PC-9 (cell line): ENCODE measurements at regions not wholly inside any gene's neighbourhood (a gene's known extent, or its start where the extent isn't known, plus 50 kb on each side); places are given as distances from the start of the nearest gene placed in this dataset.

Experiments used
- BruUV-seq: library from RNA; stranded (reverse); fragments of 400-500 nt; replicated peaks from 2 replicates; lab custom pipeline; 2021; lab: Mats Ljungman, UMichigan
- CTCF ChIA-PET: fragments of 300-600 bp; sonication (Branson Sonifier 250); formaldehyde crosslinking; loops from one replicate; lab custom pipeline; 2022; ENCODE audit warnings: antibody characterized with exemption; lab: Charles Lee
- POLR2A ChIA-PET: fragments of 300-600 bp; sonication (Branson Sonifier 250); formaldehyde crosslinking; loops from one replicate; lab custom pipeline; 2022; ENCODE audit warnings: antibody characterized with exemption; ENCODE audit not compliant: unreplicated experiment; lab: Charles Lee
- DNase-seq, 2 experiments: peaks; one replicate each; pipeline versions ENCODE4 v3.0.0 to v3.0.0-alpha.2; 2015 to 2022; ENCODE audit warnings: mixed read lengths in 1 of 2
- H2AFZ ChIP-seq: fragments of 200-600 bp; sonication (generic); 2 replicates; pipeline ENCODE4 v1.8.1; 2017; ENCODE audit warnings: antibody characterized with exemption
- H3F3A ChIP-seq: fragments of 200-600 bp; sonication (generic); 2 replicates; pipeline ENCODE4 v1.8.1; 2017; ENCODE audit warnings: antibody characterized with exemption, mild to moderate bottlenecking, low read depth; ENCODE audit not compliant: insufficient read depth
- H3K27ac ChIP-seq: fragments of 200-600 bp; sonication (generic); 2 replicates; pipeline ENCODE4 v1.6.1; 2016; ENCODE audit warnings: mixed run types
- H3K27me3 ChIP-seq: fragments of 200-600 bp; sonication (generic); 2 replicates; pipeline ENCODE4 v1.6.1; 2016; ENCODE audit warnings: low read depth, mixed run types; ENCODE audit not compliant: insufficient read depth
- H3K36me3 ChIP-seq: fragments of 200-600 bp; sonication (generic); 2 replicates; pipeline ENCODE4 v1.6.1; 2016; ENCODE audit warnings: low read depth, mixed run types
- H3K4me1 ChIP-seq: fragments of 200-600 bp; sonication (generic); replicated peaks from 2 replicates; pipeline ENCODE4 v1.6.1; 2016; ENCODE audit warnings: mixed run types; ENCODE audit not compliant: insufficient read depth
- H3K4me2 ChIP-seq: fragments of 200-600 bp; sonication (generic); 2 replicates; pipeline ENCODE4 v1.6.1; 2017; ENCODE audit warnings: mixed run types
- H3K4me3 ChIP-seq: fragments of 200-600 bp; sonication (generic); 2 replicates; pipeline ENCODE4 v1.6.1; 2016; ENCODE audit warnings: mixed run types
- H3K79me2 ChIP-seq: fragments of 200-600 bp; sonication (generic); 2 replicates; pipeline ENCODE4 v1.6.1; 2017; ENCODE audit warnings: low read depth, mixed run types
- H3K9me2 ChIP-seq: fragments of 200-600 bp; sonication (generic); 2 replicates; pipeline ENCODE4 v1.8.1; 2017; ENCODE audit warnings: mild to moderate bottlenecking; ENCODE audit not compliant: insufficient read depth
- H3K9me3 ChIP-seq: fragments of 200-600 bp; sonication (generic); 2 replicates; pipeline ENCODE4 v1.8.1; 2016; ENCODE audit warnings: low read depth; ENCODE audit not compliant: insufficient read depth
- H4K20me1 ChIP-seq: fragments of 200-600 bp; sonication (generic); 2 replicates; pipeline ENCODE4 v1.8.1; 2017; ENCODE audit not compliant: insufficient read depth
- CTCF ChIP-seq: fragments of 200-600 bp; sonication (generic); conservative IDR thresholded peaks from 2 replicates; pipeline ENCODE4 v1.6.1; 2017; ENCODE audit warnings: mixed run types, antibody characterized with exemption, mild to moderate bottlenecking, moderate library complexity
- EZH2 ChIP-seq: fragments of 200-600 bp; sonication (generic); IDR thresholded peaks from 2 replicates; pipeline ENCODE4 v1.8.0; 2017; ENCODE audit warnings: antibody characterized with exemption, low read depth
- intact Hi-C: fragments of 100-400 bp; cut with micrococcal nuclease; formaldehyde crosslinking; loops from one replicate; pipeline ENCODE4 v1.10.0; 2022; ENCODE audit not compliant: unreplicated experiment

GRCh38 chr7:54678763-54679489 lies 80.1 kb downstream of the SEC61G start:
- Histone ChIP-seq H4K20me1 (no peaks in the 10 kb centered on the region), H3K9me3 (no peaks in the 10 kb centered on the region), H3K36me3 (no peaks in the 10 kb centered on the region), H3K9me2 (no peaks in the 10 kb centered on the region), H2AFZ (no peak overlapping the region), H3K79me2 (no peaks in the 10 kb centered on the region), H3K27ac (no peak overlapping the region), H3K4me2 (no peak overlapping the region), H3K4me1 (no peaks in the 10 kb centered on the region), H3K4me3 (no peak overlapping the region), H3F3A (no peaks in the 10 kb centered on the region), H3K27me3 (peaks cover 92% of the 10 kb centered on the region)
- intact Hi-C loops: no loop called here
- POLR2A ChIA-PET: no interaction called here
- TF ChIP-seq CTCF: peak; percentile 43; the same call in 1 of the 2 replicates
- TF ChIP-seq EZH2: no peak
- BruUV-seq: no TSS peak
- DNase-seq: no peak
- CTCF ChIA-PET: no interaction called here

- DNase-seq: no peak
- H2AFZ ChIP-seq: no peak overlapping the region
- no peaks in the 10 kb centered on the region for H3K9me3 ChIP-seq
- no peaks in the 10 kb centered on the region for H3F3A ChIP-seq
- POLR2A ChIA-PET: interaction anchor here (0.6 kb wide), 1 partner anchor 12 kb away, joined by 3 read pairs; no protein-coding TSS in a partner anchor
- intact Hi-C loops: no loop called here
- H3K4me3 ChIP-seq: no peak overlapping the region
- H4K20me1 ChIP-seq: no peaks in the 10 kb centered on the region
- H3K27ac ChIP-seq: no peak overlapping the region
- H3K4me2 ChIP-seq: no peak overlapping the region
- CTCF ChIA-PET: no interaction called here
- H3K79me2 ChIP-seq: no peaks in the 10 kb centered on the region
- TF ChIP-seq EZH2: no peak
- TF ChIP-seq CTCF: no peak
- BruUV-seq: no TSS peak
- no peaks in the 10 kb centered on the region for H3K36me3 ChIP-seq
- peaks cover 94% of the 10 kb centered on the region for H3K27me3 ChIP-seq
- no peaks in the 10 kb centered on the region for H3K9me2 ChIP-seq
- H3K4me1 ChIP-seq: no peaks in the 10 kb centered on the region
Observed at GRCh38 chr7:54674891-54675290, 84.1 kb downstream of the SEC61G start.

GRCh38 chr7:54672519-54672918 lies 86.5 kb downstream of the SEC61G start:
- Histone ChIP-seq H4K20me1 (no peaks in the 10 kb centered on the region), H3K27me3 (peaks cover 82% of the 10 kb centered on the region), H3K4me3 (no peak overlapping the region), H3K9me3 (no peaks in the 10 kb centered on the region), H3K36me3 (no peaks in the 10 kb centered on the region), H2AFZ (no peak overlapping the region), H3K4me1 (no peaks in the 10 kb centered on the region), H3F3A (no peaks in the 10 kb centered on the region), H3K79me2 (no peaks in the 10 kb centered on the region), H3K9me2 (no peaks in the 10 kb centered on the region), H3K4me2 (no peak overlapping the region), H3K27ac (no peak overlapping the region)
- TF ChIP-seq CTCF (no peak), EZH2 (no peak)
- CTCF ChIA-PET: no interaction called here
- no TSS peak for BruUV-seq
- intact Hi-C loops: no loop called here
- DNase-seq: no peak
- POLR2A ChIA-PET: no interaction called here
